Neuronal stem cell (in vitro differentiated cells): ENCODE measurements at regions not wholly inside any gene's neighbourhood (a gene's known extent, or its start where the extent isn't known, plus 50 kb on each side); places are given as distances from the start of the nearest gene placed in this dataset.
A peak's percentile ranks its signal among the peaks of the same experiment; 100 is the strongest.

Experiments used
- DNase-seq: peaks from one replicate; pipeline ENCODE4 v3.0.0-alpha.2; 2013; ENCODE audit warnings: low spot score
- H2AFZ ChIP-seq: one replicate; pipeline ENCODE4 v1.6.1; 2013; ENCODE audit warnings: mild to moderate bottlenecking, low read length, inconsistent platforms
- H2AK5ac ChIP-seq: 2 replicates; pipeline ENCODE4 v1.6.1; 2013; ENCODE audit warnings: low read depth, mild to moderate bottlenecking, inconsistent platforms, low read length, moderate library complexity, mixed read lengths
- H2BK120ac ChIP-seq: 2 replicates; pipeline ENCODE4 v1.6.1; 2013; ENCODE audit warnings: low read depth, mild to moderate bottlenecking, inconsistent platforms, low read length, moderate library complexity, mixed read lengths
- H2BK12ac ChIP-seq: one replicate; pipeline ENCODE4 v1.6.1; 2013; ENCODE audit warnings: low read length, inconsistent platforms
- H2BK15ac ChIP-seq: 2 replicates; pipeline ENCODE4 v1.6.1; 2013; ENCODE audit warnings: mild to moderate bottlenecking, low read length, inconsistent platforms, mixed read lengths
- H2BK5ac ChIP-seq: one replicate; pipeline ENCODE4 v1.6.1; 2013; ENCODE audit warnings: inconsistent platforms, mild to moderate bottlenecking, low read length, moderate library complexity
- H3K14ac ChIP-seq: one replicate; pipeline ENCODE4 v1.6.1; 2013; ENCODE audit warnings: low read length, inconsistent platforms
- H3K18ac ChIP-seq: 2 replicates; pipeline ENCODE4 v1.6.1; 2013; ENCODE audit warnings: low read length, inconsistent platforms
- H3K23ac ChIP-seq: 2 replicates; pipeline ENCODE4 v1.6.1; 2013; ENCODE audit warnings: low read depth, mild to moderate bottlenecking, mixed read lengths, low read length, inconsistent platforms; ENCODE audit not compliant: poor library complexity
- H3K27ac ChIP-seq: replicated peaks from 3 replicates; pipeline ENCODE4 v1.5.1; 2013; ENCODE audit warnings: low read length, inconsistent platforms
- H3K27me3 ChIP-seq, 3 experiments: 2 replicates each; pipeline ENCODE4 v1.6.1; 2013; ENCODE audit warnings: low read length in 3 of 3, mild to moderate bottlenecking in 2 of 3, inconsistent platforms in 1 of 3, low read depth in 1 of 3, mixed read lengths in 1 of 3, moderate library complexity in 1 of 3; ENCODE audit not compliant: control insufficient read depth in 3 of 3, insufficient read depth in 3 of 3
- H3K36me3 ChIP-seq, 2 donors: replicated peaks in 1 of 2; 2 replicates each; pipeline ENCODE4 v1.6.1; 2013; ENCODE audit warnings: low read length in 2 of 2; ENCODE audit not compliant: control insufficient read depth in 2 of 2, insufficient read depth in 2 of 2
- H3K4ac ChIP-seq: 2 replicates; pipeline ENCODE4 v1.6.1; 2013; ENCODE audit warnings: inconsistent platforms, mild to moderate bottlenecking, low read length, moderate library complexity
- H3K4me1 ChIP-seq, 2 donors: 1 replicate in 1 of 2; 2 replicates in 1 of 2; pipeline ENCODE4 v1.6.1; 2013; ENCODE audit warnings: low read length in 2 of 2, low read depth in 1 of 2; ENCODE audit not compliant: control insufficient read depth in 2 of 2, insufficient read depth in 1 of 2
- H3K4me2 ChIP-seq: one replicate; pipeline ENCODE4 v1.6.1; 2013; ENCODE audit warnings: mild to moderate bottlenecking, low read length, inconsistent platforms; ENCODE audit not compliant: insufficient read depth, poor library complexity, severe bottlenecking
- H3K4me3 ChIP-seq, 2 donors: 2 replicates each; pipeline ENCODE4 v1.5.1; 2013; ENCODE audit warnings: low read length in 2 of 2, mild to moderate bottlenecking in 2 of 2, inconsistent platforms in 1 of 2, moderate library complexity in 1 of 2
- H3K79me1 ChIP-seq: one replicate; pipeline ENCODE4 v1.6.1; 2013; ENCODE audit warnings: low read depth, mild to moderate bottlenecking, inconsistent platforms, low read length, moderate library complexity
- H3K9ac ChIP-seq: one replicate; pipeline ENCODE4 v1.6.1; 2013; ENCODE audit warnings: mild to moderate bottlenecking, low read depth, low read length, inconsistent platforms; ENCODE audit not compliant: poor library complexity
- H3K9me3 ChIP-seq, 2 donors: replicated peaks in 1 of 2; 2 replicates each; pipeline versions ENCODE3 to v1.6.1; 2013; ENCODE audit warnings: low read length in 2 of 2, mild to moderate bottlenecking in 2 of 2, inconsistent platforms in 1 of 2, low read depth in 1 of 2, mixed read lengths in 1 of 2, moderate library complexity in 1 of 2; ENCODE audit not compliant: control insufficient read depth in 2 of 2, insufficient read depth in 1 of 2
- H4K8ac ChIP-seq: one replicate; pipeline ENCODE4 v1.6.1; 2013; ENCODE audit warnings: low read depth, mild to moderate bottlenecking, inconsistent platforms, low read length, moderate library complexity
- H4K91ac ChIP-seq: one replicate; pipeline ENCODE4 v1.6.1; 2013; ENCODE audit warnings: low read length, low read depth, mild to moderate bottlenecking, inconsistent platforms; ENCODE audit not compliant: poor library complexity
- WGBS, 2 donors: extraction: QIAGEN DNeasy Blood & Tissue Kit; methylation state at CpG; one replicate each; pipeline ENCODE4 v1.1.7; 2013; ENCODE audit warnings: missing lambda C conversion rate in 2 of 2, mixed read lengths in 1 of 2; ENCODE audit not compliant: insufficient read length in 2 of 2, insufficient replicate concordance in 1 of 2; ENCODE audit errors: extremely low coverage in 2 of 2; 5-methylcytosine and 5-hydroxymethylcytosine counted together

DNA sequence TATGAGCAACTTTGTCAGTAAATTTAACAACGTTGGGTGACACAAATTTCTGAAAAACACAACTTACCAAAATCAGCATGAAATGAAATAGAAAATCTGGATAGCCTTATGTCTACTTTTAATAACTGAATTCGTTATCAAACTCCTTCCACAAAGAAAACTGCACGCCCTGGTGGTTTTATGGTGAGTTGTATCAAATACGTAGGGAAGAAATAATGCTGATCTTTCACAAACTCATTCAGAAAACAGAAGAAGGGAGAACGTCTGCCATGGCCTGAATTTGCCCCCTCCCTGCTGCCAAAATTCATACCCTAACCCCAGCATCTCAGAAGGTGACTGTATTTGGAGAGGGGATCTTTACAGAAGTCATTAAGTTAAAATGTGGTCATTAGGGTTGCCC, 50.0 kb upstream of the COL18A1 start:
- Histone ChIP-seq H3K23ac (no peak overlapping the region), H4K91ac (no peak overlapping the region), H3K79me1 (no peaks in the 10 kb centered on the region), H3K4me2 (no peak overlapping the region), H3K36me3 (peaks cover 0 to 4% of the 10 kb centered on the region in 2 donors), H3K4ac (peak overlapping the region; percentile 23), H3K4me1 (peaks cover 4 to 23% of the 10 kb centered on the region in 2 donors), H2BK15ac (peak overlapping the region; percentile 80), H3K27me3 (peaks cover 0 to 46% (median 0%) of the 10 kb centered on the region in 3 experiments), H3K9ac (peak overlapping the region; percentile 25), H3K4me3 (no peak overlapping the region), H3K14ac (no peak overlapping the region), H3K9me3 (peaks cover 0 to 3% of the 10 kb centered on the region in 2 donors), H3K27ac (no peak overlapping the region), H2BK5ac (no peak overlapping the region), H2BK12ac (no peak overlapping the region), H4K8ac (no peak overlapping the region), H2AFZ (no peak overlapping the region), H2BK120ac (peak overlapping the region; percentile 72), H2AK5ac (no peak overlapping the region), H3K18ac (no peak overlapping the region)
- WGBS, 2 donors = no CpG with 5 or more reads among the region's 5 CpGs
- DNase-seq = no peak
